GM12875 (cell line): ENCODE measurements at regions not wholly inside any gene's neighbourhood (a gene's known extent, or its start where the extent isn't known, plus 50 kb on each side); places are given as distances from the start of the nearest gene placed in this dataset.
"Not testable (repeated sequence)": the region's sequence is repeated elsewhere in the genome, so short reads cannot be mapped to it uniquely, and the experiment has no call there.

ENCODE experiments used
- H3K4me3 ChIP-seq: one replicate; pipeline ENCODE4 v1.5.1; 2011; ENCODE audit warnings: low read depth, low read length, control low read depth
- TF ChIP-seq, protein P1 (sequence below): IDR thresholded peaks from 2 replicates; pipeline ENCODE4 v1.5.1; 2011; ENCODE audit warnings: low read depth, mild to moderate bottlenecking, control low read depth, inconsistent platforms, low read length, moderate library complexity, borderline replicate concordance; ENCODE audit not compliant: insufficient read depth

DNA sequence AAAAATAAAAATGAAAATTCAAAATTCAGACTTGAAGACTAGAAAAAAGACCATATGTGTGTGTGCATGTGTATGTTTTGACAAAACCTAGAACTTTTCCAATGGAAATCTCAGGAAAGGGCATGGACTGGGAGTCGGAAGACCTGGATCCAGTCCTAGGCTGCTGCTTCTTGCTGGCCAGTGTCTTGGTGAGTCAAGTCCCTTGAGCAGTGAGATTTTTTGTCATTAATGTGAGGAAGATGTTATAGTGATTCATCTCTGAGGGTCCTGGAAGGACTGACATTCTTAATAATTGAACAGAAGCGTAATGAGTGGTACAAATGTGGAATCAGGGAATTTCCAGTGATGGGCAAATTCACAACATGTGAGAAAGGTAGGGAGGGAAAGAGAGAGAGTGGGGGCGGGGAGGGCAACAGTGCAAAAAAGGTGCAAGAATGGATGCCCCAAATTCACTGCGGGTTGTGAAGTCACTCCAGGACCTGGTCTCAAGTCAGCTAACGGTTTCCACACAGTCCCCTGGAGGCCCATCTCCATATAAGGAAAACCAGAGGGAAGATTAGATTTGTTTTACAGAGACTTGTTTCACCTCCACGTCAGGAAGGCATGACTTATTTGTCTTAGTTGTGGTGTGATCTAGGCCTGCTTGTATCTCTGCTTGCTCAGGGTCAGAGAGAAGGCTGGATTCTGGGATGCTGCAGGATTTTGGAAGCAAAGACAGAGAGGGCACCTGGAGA is 201.7 kb downstream of the BUB3 start:
- H3K4me3 ChIP-seq = no peak overlapping the region
- TF ChIP-seq, protein P1, sequence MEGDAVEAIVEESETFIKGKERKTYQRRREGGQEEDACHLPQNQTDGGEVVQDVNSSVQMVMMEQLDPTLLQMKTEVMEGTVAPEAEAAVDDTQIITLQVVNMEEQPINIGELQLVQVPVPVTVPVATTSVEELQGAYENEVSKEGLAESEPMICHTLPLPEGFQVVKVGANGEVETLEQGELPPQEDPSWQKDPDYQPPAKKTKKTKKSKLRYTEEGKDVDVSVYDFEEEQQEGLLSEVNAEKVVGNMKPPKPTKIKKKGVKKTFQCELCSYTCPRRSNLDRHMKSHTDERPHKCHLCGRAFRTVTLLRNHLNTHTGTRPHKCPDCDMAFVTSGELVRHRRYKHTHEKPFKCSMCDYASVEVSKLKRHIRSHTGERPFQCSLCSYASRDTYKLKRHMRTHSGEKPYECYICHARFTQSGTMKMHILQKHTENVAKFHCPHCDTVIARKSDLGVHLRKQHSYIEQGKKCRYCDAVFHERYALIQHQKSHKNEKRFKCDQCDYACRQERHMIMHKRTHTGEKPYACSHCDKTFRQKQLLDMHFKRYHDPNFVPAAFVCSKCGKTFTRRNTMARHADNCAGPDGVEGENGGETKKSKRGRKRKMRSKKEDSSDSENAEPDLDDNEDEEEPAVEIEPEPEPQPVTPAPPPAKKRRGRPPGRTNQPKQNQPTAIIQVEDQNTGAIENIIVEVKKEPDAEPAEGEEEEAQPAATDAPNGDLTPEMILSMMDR = no peak

DNA sequence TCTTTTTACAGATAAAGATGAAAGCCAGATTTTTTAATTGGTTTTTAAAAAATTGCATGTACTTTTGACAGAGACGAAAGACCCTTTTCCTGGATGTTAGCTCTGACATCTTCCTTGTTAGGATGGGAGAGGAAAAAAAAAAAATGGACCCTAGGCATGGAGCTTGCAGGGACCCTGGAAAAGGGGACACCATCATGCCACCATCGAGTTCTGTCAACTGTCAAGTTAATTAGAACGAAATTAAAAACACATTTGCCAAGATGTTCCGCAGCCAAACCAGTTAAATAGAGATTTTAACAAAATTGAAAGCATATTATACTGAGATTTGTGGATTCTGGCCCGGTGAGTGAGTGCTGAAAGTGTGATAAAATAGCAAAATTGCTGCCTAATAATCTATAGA is 202.6 kb downstream of the BUB3 start:
- H3K4me3 ChIP-seq = no peak overlapping the region
- TF ChIP-seq, protein P1 = no peak

DNA sequence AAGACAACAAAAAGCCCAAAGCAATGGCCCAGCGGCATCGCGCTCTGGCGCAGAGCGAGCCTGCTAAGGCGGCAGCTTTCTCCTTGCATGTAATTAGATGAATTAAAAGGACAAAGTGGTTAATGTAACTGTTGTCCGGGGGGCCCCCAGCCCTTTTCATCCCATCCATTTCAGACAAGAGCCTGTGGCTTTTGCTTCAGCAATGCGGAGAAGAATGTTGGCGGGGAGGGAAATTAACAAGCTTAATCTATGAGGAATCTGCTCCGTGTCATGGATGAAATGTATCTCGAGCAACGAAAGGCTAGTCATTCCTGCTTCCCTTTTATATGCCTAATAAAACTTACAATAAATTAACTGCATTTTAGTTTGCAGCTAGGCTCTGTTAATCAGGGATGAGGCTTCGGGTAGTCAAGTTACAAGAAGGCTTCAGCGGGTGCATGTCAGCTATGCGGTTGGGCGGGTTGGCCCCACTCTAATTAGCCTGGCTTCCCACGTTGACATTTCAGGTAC is 203.3 kb downstream of the BUB3 start:
- no peak overlapping the region for H3K4me3 ChIP-seq

DNA sequence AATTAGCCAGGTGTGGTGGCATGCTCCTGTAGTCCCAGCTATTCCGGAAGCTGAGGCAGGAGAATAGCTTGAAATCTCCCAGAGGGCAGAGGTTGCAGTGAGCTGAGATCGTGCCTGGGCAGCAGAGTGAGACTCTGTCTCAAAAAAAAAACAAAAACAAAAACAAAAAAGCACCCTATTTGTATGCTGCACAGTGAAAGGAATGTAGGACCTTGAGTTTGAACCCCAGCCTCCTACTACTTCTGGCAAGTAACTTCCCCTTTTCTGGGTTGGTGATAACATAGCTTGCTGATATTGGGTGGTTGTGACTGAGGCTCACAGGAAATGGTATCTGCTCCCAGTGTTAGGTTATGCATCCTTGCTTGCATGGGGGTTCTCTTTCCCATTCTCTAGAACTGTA is 205.3 kb downstream of the BUB3 start:
- H3K4me3 ChIP-seq = no peak overlapping the region
- TF ChIP-seq, protein P1 = no peak

More for the DNA sequence above, 203.3 kb downstream of the BUB3 start:
- TF ChIP-seq, protein P1 = no peak

DNA sequence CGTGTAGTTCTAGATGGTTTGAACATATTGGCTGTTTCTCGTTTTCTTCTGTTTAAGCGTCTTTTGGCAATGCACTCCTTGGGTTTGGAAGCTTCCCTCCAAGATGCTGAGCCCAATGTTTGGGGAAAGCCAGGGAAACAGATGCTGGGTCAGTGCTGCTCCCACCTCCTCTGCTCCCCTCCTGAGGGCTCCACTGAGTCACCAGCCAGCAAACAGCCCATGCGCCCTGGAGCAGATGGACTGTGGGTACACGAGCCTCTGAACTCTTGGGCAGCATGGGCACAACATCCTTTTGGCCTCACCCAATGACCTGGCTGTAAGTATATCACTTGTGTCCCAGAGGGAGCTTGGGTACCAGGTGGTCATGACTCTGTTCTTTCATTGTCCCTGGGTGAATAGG is 207.6 kb downstream of the BUB3 start:
- TF ChIP-seq, protein P1 = no peak
- no peak overlapping the region for H3K4me3 ChIP-seq

DNA sequence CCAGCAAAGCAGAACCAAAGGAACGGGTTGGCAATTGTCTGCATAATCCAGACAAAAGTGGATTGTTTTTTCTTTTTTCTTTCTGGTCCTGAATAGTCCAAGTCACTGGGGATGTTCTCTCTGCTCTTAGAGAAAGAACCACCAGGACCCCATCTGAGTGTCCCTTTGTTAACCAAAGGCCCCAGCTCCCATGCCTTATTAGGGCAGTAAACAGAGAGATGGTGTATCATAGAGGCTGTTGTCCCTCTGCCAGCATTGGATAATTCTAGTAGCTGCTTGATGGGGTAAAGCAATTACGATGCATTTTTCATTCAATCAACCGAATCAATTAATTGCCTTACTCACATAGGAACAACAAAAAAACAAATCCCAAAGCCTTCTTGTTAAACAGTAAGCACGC is 213.0 kb downstream of the BUB3 start:
- H3K4me3 ChIP-seq = no peak overlapping the region
- TF ChIP-seq, protein P1 = no peak

DNA sequence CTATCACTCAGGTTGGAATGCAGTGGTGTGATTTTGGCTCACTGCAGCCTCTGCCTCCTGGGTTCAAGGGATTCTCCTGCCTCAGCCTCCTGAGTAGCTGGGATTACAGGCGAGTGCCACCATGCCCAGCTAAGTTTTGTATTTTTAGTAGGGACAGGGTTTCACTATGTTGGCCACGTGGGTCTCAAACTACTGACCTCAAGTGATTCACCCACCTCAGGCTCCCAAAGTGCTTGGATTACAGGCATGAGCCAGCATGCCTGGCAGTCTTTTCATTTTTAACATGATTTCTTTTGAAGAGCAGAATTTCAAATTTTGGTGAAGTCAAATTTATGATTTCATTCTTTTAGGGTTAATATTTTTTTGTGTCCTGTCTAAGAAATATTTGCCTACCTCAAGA is 217.4 kb downstream of the BUB3 start:
- not testable (repeated sequence) for H3K4me3 ChIP-seq
